ENCODE measurements at regions not wholly inside any gene's neighbourhood (a gene's known extent, or its start where the extent isn't known, plus 50 kb on each side); places are given as distances from the start of the nearest gene placed in this dataset.

DNA sequence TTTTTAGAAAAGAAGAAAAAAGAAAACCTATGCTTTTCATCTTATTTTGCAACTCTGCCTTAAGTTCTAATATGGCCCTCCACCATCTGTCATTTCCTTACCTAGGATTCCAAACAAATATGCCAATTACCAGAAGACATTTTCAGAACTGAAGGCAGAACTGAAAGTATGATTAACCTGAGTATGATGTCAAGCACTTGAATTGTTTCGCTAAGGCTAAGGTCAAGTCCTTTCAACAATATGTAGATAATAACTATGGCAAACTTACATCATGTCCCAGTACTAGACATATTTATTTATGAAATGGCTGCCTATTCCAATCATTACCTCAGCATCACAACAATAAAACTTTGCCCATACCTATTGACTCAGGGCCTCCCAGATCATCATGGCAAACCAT, 91.0 kb downstream of the OR13H1 start:
- TF ChIP-seq, protein P1, sequence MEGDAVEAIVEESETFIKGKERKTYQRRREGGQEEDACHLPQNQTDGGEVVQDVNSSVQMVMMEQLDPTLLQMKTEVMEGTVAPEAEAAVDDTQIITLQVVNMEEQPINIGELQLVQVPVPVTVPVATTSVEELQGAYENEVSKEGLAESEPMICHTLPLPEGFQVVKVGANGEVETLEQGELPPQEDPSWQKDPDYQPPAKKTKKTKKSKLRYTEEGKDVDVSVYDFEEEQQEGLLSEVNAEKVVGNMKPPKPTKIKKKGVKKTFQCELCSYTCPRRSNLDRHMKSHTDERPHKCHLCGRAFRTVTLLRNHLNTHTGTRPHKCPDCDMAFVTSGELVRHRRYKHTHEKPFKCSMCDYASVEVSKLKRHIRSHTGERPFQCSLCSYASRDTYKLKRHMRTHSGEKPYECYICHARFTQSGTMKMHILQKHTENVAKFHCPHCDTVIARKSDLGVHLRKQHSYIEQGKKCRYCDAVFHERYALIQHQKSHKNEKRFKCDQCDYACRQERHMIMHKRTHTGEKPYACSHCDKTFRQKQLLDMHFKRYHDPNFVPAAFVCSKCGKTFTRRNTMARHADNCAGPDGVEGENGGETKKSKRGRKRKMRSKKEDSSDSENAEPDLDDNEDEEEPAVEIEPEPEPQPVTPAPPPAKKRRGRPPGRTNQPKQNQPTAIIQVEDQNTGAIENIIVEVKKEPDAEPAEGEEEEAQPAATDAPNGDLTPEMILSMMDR (IDR thresholded peaks at IDR 0.05 in 8 of 11, conservative IDR thresholded peaks at IDR 0.05 in 3 of 11) = no peak
- TF ChIP-seq POLR2AphosphoS5 (IDR thresholded peaks at IDR 0.05) = no peak
- TF ChIP-seq POLR2A (IDR thresholded peaks at IDR 0.05) = no peak

Data from spleen (tissue), 7 donors.